ENCODE measurements at regions not wholly inside any gene's neighbourhood (a gene's known extent, or its start where the extent isn't known, plus 50 kb on each side); places are given as distances from the start of the nearest gene placed in this dataset.

DNA sequence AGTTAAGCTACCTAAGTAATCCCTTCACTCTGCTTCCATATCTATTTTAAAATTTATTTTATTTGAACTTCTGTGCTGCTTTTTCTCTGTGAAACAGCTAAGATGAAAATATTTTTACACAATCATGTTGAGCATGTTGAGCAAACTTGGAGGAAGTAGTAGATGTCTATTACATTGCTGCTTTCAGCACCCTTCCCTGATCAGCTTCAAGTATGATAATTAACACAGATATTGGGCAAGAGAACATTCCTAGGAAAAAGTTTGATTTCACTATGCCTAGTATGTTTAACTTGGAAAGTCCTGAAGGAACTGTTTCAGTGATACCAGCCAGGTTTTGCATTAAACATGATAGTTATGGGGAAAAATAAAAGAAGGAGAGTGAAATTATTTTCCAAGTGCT is 283.6 kb downstream of the ELAVL2 start:
- Histone ChIP-seq H3K27me3 (no peaks in the 10 kb centered on the region), H3K9me3 (no peaks in the 10 kb centered on the region), H3K27ac (no peak overlapping the region), H3K4me1 (no peaks in the 10 kb centered on the region), H3K4me3 (no peak overlapping the region), H3K36me3 (no peaks in the 10 kb centered on the region)
- no peak for DNase-seq (ENCODE audit: low spot score in 2 of 2)
- TF ChIP-seq, protein P1, sequence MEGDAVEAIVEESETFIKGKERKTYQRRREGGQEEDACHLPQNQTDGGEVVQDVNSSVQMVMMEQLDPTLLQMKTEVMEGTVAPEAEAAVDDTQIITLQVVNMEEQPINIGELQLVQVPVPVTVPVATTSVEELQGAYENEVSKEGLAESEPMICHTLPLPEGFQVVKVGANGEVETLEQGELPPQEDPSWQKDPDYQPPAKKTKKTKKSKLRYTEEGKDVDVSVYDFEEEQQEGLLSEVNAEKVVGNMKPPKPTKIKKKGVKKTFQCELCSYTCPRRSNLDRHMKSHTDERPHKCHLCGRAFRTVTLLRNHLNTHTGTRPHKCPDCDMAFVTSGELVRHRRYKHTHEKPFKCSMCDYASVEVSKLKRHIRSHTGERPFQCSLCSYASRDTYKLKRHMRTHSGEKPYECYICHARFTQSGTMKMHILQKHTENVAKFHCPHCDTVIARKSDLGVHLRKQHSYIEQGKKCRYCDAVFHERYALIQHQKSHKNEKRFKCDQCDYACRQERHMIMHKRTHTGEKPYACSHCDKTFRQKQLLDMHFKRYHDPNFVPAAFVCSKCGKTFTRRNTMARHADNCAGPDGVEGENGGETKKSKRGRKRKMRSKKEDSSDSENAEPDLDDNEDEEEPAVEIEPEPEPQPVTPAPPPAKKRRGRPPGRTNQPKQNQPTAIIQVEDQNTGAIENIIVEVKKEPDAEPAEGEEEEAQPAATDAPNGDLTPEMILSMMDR (IDR thresholded peaks at IDR 0.05), result no peak
- intact Hi-C loops (cut with DNase I), result no loop called here

DNA sequence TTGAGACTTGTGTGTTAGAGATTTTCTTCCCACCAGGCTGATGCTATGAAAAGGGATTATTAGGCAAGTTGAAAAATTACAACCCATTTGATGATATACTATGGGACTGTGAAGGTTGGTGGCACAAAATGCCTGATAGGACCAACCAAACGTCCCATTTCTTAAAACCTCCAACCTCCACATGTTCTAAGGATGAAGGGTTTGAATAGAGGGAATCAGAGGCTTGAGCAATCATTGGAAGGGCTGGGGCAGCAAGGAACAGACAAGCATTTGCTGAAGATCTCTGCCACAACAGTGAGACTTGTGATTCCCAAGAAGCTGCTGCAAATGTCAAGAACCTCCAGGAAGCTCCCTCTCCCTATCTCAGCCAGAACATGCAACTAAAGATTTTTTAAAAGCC is 283.1 kb downstream of the ELAVL2 start:
- intact Hi-C loops (cut with DNase I), result no loop called here
- Histone ChIP-seq H3K27me3 (no peaks in the 10 kb centered on the region), H3K27ac (no peak overlapping the region), H3K36me3 (no peaks in the 10 kb centered on the region), H3K4me3 (no peak overlapping the region), H3K9me3 (no peaks in the 10 kb centered on the region), H3K4me1 (no peaks in the 10 kb centered on the region)
- no peak for DNase-seq (ENCODE audit: low spot score in 2 of 2)
- TF ChIP-seq, protein P1 (IDR thresholded peaks at IDR 0.05), result no peak

DNA sequence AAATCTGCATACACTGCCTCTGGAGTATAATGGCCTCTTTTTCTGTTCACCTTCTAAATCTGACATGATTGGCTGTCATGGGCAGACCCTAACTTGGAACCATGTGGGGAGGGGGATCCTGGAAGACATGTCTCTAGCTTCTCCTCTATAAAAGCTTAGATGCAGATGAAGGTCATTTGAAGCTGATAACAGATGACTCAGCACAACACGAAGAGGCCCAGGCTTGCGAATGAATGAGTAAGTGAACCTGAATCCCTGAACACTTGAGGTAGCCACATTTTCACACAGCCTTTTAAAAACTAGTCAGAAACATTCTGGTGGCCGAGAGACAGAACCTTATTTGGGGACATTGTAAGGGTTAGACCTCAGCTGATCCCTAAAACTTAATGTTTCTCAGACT is 282.6 kb downstream of the ELAVL2 start:
- intact Hi-C loops (cut with DNase I), result no loop called here
- H3K4me3 ChIP-seq, result no peak overlapping the region
- TF ChIP-seq, protein P1 (IDR thresholded peaks at IDR 0.05), result no peak

DNA sequence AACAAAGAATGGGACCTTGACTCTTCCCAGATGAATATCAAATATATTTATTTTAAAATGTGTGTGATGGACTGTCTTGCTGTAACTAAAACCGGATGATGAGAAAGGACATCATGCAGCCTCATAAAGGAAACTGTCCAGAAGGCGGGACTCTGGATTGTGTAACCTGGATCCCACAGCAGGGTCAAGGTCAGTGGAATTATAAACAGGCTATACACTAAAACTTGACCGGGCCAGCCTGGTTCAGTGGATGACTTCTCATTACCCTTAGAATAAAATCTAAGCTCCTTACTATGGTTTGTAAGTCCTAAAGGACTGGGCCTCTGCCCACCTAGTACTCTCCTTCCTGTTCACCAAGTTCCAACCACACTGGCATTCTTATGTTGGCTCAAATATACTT is 280.3 kb downstream of the ELAVL2 start:
- intact Hi-C loops (cut with DNase I), result no loop called here
- H3K9me3 ChIP-seq, result no peaks in the 10 kb centered on the region
- H3K36me3 ChIP-seq, result no peaks in the 10 kb centered on the region
- no peak for DNase-seq (ENCODE audit: low spot score in 2 of 2)
- no peaks in the 10 kb centered on the region for H3K4me1 ChIP-seq
- H3K4me3 ChIP-seq, result no peak overlapping the region
- no peaks in the 10 kb centered on the region for H3K27me3 ChIP-seq
- TF ChIP-seq, protein P1 (IDR thresholded peaks at IDR 0.05), result no peak
- H3K27ac ChIP-seq, result no peak overlapping the region

More for the DNA sequence above, 282.6 kb downstream of the ELAVL2 start:
- no peaks in the 10 kb centered on the region for H3K27me3 ChIP-seq
- H3K36me3 ChIP-seq, result no peaks in the 10 kb centered on the region
- H3K9me3 ChIP-seq, result no peaks in the 10 kb centered on the region
- no peaks in the 10 kb centered on the region for H3K4me1 ChIP-seq
- H3K27ac ChIP-seq, result no peak overlapping the region
- DNase-seq (ENCODE audit: low spot score in 2 of 2), result no peak

DNA sequence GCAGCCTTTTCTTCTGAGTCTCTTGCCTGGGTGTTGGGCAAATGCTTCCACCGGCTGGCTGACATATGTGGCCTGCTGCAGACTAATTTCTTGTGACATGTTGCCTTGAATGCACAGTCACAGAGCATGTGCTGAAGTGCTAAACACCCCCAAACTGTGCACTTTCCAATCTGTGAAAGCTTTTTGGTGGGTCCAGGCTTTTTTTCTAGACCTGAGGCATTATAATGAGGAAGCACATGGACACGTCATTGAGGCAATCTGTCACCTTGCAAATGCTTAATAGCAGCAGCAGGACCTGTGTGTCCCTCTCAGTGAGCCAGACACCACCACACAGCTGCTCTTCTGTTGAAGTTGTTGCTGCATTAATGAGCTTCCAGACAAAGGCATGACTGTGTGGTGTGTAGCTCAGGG is 274.7 kb downstream of the ELAVL2 start:
- Histone ChIP-seq H3K4me3 (no peak overlapping the region), H3K9me3 (no peaks in the 10 kb centered on the region), H3K4me1 (no peaks in the 10 kb centered on the region), H3K36me3 (no peaks in the 10 kb centered on the region), H3K27me3 (no peaks in the 10 kb centered on the region), H3K27ac (no peak overlapping the region)
- no peak for DNase-seq (ENCODE audit: low spot score in 2 of 2)
- TF ChIP-seq, protein P1 (IDR thresholded peaks at IDR 0.05), result no peak
- intact Hi-C loops (cut with DNase I), result no loop called here

Measured in ascending aorta (tissue), 2 donors.